Neural cell (in vitro differentiated cells): ENCODE measurements at regions not wholly inside any gene's neighbourhood (a gene's known extent, or its start where the extent isn't known, plus 50 kb on each side); places are given as distances from the start of the nearest gene placed in this dataset.

Source experiments
- H2AFZ ChIP-seq: fragments of 200-600, 300-800 bp; sonication (generic), shearing (Covaris generic); 2 replicates; pipeline ENCODE4 v1.6.0; 2014; ENCODE audit warnings: low read depth, mild to moderate bottlenecking, antibody characterized with exemption, low read length, moderate library complexity
- H3F3A ChIP-seq: fragments of 200-600 bp; shearing (Covaris generic); 2 replicates; pipeline ENCODE4 v1.6.1; 2016; ENCODE audit warnings: mild to moderate bottlenecking, moderate library complexity, mixed read lengths, antibody characterized with exemption, low read length; ENCODE audit not compliant: insufficient read depth, poor library complexity, severe bottlenecking
- H3K27ac ChIP-seq: fragments of 200-600, 300-800 bp; sonication (generic), shearing (Covaris generic); 2 replicates; pipeline ENCODE4 v1.5.1; 2014; ENCODE audit warnings: mild to moderate bottlenecking, low read length, moderate library complexity
- H3K27me3 ChIP-seq: fragments of 300-800, 200-600 bp; sonication (generic), shearing (Covaris generic); 2 replicates; pipeline ENCODE4 v1.6.0; 2014; ENCODE audit warnings: mild to moderate bottlenecking, low read depth, low read length, moderate library complexity; ENCODE audit not compliant: insufficient read depth
- H3K36me3 ChIP-seq: fragments of 300-800, 200-600 bp; sonication (generic), shearing (Covaris generic); 2 replicates; pipeline ENCODE4 v1.5.1; 2014; ENCODE audit warnings: mild to moderate bottlenecking, antibody characterized with exemption, low read length, moderate library complexity; ENCODE audit not compliant: insufficient read depth
- H3K4me2 ChIP-seq: fragments of 300-800, 200-600 bp; sonication (generic), shearing (Covaris generic); 2 replicates; pipeline ENCODE4 v1.6.0; 2014; ENCODE audit warnings: mild to moderate bottlenecking, low read length
- H3K4me3 ChIP-seq: fragments of 300-800, 200-600 bp; sonication (generic), shearing (Covaris generic); 2 replicates; pipeline ENCODE4 v1.5.1; 2014; ENCODE audit warnings: mild to moderate bottlenecking, low read length, moderate library complexity
- H3K79me2 ChIP-seq: fragments of 200-600 bp; shearing (Covaris generic); replicated peaks from 2 replicates; pipeline ENCODE4 v1.6.0; 2014; ENCODE audit warnings: mild to moderate bottlenecking, low read length, moderate library complexity; ENCODE audit not compliant: insufficient read depth
- H3K9ac ChIP-seq: fragments of 300-800, 200-600 bp; sonication (generic), shearing (Covaris generic); 2 replicates; pipeline ENCODE4 v1.6.1; 2016; ENCODE audit warnings: mild to moderate bottlenecking, low read length, mixed read lengths
- H3K9me2 ChIP-seq: fragments of 200-600 bp; shearing (Covaris generic); 2 replicates; pipeline ENCODE4 v1.6.1; 2016; ENCODE audit warnings: mild to moderate bottlenecking, low read length, mixed read lengths; ENCODE audit not compliant: insufficient read depth
- H3K9me3 ChIP-seq: fragments of 200-600, 300-800 bp; sonication (generic), shearing (Covaris generic); 2 replicates; pipeline ENCODE4 v1.6.1; 2016; ENCODE audit warnings: mild to moderate bottlenecking, mixed run types, low read length, moderate library complexity, mixed read lengths
- H4K20me1 ChIP-seq: fragments of 200-600 bp; shearing (Covaris generic); 2 replicates; pipeline ENCODE4 v1.6.1; 2016; ENCODE audit warnings: mild to moderate bottlenecking, mixed run types; ENCODE audit not compliant: insufficient read depth
- CTCF ChIP-seq: fragments of 450-650 bp; IDR thresholded peaks from 2 replicates; pipeline ENCODE4 v1.5.1; 2014; ENCODE audit warnings: antibody characterized with exemption, mild to moderate bottlenecking, moderate library complexity; ENCODE audit not compliant: poor library complexity, severe bottlenecking
- EP300 ChIP-seq: fragments of 450-650 bp; conservative IDR thresholded peaks from 2 replicates; pipeline ENCODE4 v1.6.1; 2014; ENCODE audit warnings: antibody characterized with exemption, mild to moderate bottlenecking, moderate library complexity; ENCODE audit not compliant: poor library complexity, severe bottlenecking
- EZH2 ChIP-seq: fragments of 200-600, 300-800 bp; shearing (Covaris generic), sonication (generic); IDR thresholded peaks from 2 replicates; pipeline ENCODE4 v1.6.1; 2014; ENCODE audit warnings: antibody characterized with exemption, low read length, borderline replicate concordance, mild to moderate bottlenecking; ENCODE audit not compliant: insufficient read depth, poor library complexity, severe bottlenecking
- MXI1 ChIP-seq: fragments of 450-650 bp; conservative IDR thresholded peaks from 2 replicates; pipeline ENCODE4 v1.6.1; 2014; ENCODE audit warnings: antibody characterized with exemption, mild to moderate bottlenecking; ENCODE audit not compliant: poor library complexity, severe bottlenecking
- POLR2AphosphoS5 ChIP-seq: IDR thresholded peaks from 2 replicates; pipeline ENCODE4 v1.6.1; 2012
- RAD21 ChIP-seq: fragments of 450-650 bp; conservative IDR thresholded peaks from 2 replicates; pipeline ENCODE4 v1.6.1; 2014; ENCODE audit warnings: antibody characterized with exemption, mild to moderate bottlenecking, moderate library complexity
- REST ChIP-seq: IDR thresholded peaks from 2 replicates; pipeline ENCODE4 v1.6.1; 2012; ENCODE audit warnings: borderline replicate concordance
- SMC3 ChIP-seq: fragments of 450-650 bp; conservative IDR thresholded peaks from 2 replicates; pipeline ENCODE4 v1.6.1; 2014; ENCODE audit warnings: antibody characterized with exemption, mild to moderate bottlenecking, moderate library complexity; ENCODE audit not compliant: poor library complexity
- TAF1 ChIP-seq: IDR thresholded peaks from 2 replicates; pipeline ENCODE4 v1.6.1; 2012; ENCODE audit warnings: low read depth

DNA sequence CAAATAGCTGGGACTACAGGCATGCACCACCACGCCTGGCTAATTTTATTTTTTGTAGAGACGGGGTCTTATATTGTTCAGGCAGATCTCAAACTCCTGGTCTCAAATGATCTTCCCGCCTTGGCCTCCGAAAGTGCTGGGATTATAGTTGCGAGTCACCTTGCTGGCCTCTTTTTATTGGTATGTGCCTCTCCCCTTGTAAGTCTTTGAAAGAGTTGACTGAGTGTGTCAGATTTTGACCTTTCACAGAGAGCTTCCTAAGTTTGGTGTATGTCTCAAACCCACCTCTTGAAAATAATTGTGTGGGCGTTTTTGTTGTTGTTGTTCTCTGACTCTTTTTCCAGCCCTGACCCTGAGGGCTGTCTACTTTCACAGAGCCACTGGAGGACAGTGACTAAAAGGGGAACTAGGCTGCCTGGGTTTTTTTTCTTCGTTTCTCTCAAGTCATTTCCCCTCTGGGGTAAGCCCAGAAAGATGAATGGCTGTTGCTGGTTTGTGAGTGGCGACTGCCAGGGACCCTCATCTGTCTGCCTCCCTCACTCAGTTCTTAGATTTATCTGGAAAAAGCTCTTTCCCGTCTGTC, 262.8 kb downstream of the ZEB1 start:
- H2AFZ ChIP-seq: no peak overlapping the region

GRCh38 chr10:31580646-31581045, 261.6 kb downstream of the ZEB1 start:
- no peaks in the 10 kb centered on the region for H3K27me3 ChIP-seq
- no peaks in the 10 kb centered on the region for H3K79me2 ChIP-seq
- no peak overlapping the region for H3K4me3 ChIP-seq
- no peaks in the 10 kb centered on the region for H3K9me3 ChIP-seq
- H3K9ac ChIP-seq: no peak overlapping the region
- no peaks in the 10 kb centered on the region for H3F3A ChIP-seq
- no peak overlapping the region for H2AFZ ChIP-seq
- no peaks in the 10 kb centered on the region for H4K20me1 ChIP-seq
- no peak overlapping the region for H3K4me2 ChIP-seq
- no peak overlapping the region for H3K27ac ChIP-seq
- H3K36me3 ChIP-seq: no peaks in the 10 kb centered on the region
- no peaks in the 10 kb centered on the region for H3K9me2 ChIP-seq
- TF ChIP-seq MXI1 (no peak), EP300 (no peak), SMC3 (no peak), TAF1 (no peak), CTCF (no peak), RAD21 (no peak)

More for the DNA sequence above, 262.8 kb downstream of the ZEB1 start:
- Histone ChIP-seq H3K36me3 (no peaks in the 10 kb centered on the region), H3K9ac (no peak overlapping the region), H3K4me3 (no peak overlapping the region), H3F3A (no peaks in the 10 kb centered on the region), H3K79me2 (no peaks in the 10 kb centered on the region), H3K4me2 (no peak overlapping the region), H4K20me1 (no peaks in the 10 kb centered on the region), H3K9me3 (no peaks in the 10 kb centered on the region), H3K27me3 (no peaks in the 10 kb centered on the region), H3K27ac (no peak overlapping the region), H3K9me2 (no peaks in the 10 kb centered on the region)
- no peak for TF ChIP-seq CTCF
- TF ChIP-seq EZH2: no peak
- TF ChIP-seq EP300: no peak
- TF ChIP-seq TAF1: no peak
- TF ChIP-seq RAD21: no peak
- TF ChIP-seq MXI1: no peak
- TF ChIP-seq SMC3: no peak
- no peak for TF ChIP-seq REST
- no peak for TF ChIP-seq POLR2AphosphoS5
